ENCODE measurements at regions not wholly inside any gene's neighbourhood (a gene's known extent, or its start where the extent isn't known, plus 50 kb on each side); places are given as distances from the start of the nearest gene placed in this dataset.

DNA sequence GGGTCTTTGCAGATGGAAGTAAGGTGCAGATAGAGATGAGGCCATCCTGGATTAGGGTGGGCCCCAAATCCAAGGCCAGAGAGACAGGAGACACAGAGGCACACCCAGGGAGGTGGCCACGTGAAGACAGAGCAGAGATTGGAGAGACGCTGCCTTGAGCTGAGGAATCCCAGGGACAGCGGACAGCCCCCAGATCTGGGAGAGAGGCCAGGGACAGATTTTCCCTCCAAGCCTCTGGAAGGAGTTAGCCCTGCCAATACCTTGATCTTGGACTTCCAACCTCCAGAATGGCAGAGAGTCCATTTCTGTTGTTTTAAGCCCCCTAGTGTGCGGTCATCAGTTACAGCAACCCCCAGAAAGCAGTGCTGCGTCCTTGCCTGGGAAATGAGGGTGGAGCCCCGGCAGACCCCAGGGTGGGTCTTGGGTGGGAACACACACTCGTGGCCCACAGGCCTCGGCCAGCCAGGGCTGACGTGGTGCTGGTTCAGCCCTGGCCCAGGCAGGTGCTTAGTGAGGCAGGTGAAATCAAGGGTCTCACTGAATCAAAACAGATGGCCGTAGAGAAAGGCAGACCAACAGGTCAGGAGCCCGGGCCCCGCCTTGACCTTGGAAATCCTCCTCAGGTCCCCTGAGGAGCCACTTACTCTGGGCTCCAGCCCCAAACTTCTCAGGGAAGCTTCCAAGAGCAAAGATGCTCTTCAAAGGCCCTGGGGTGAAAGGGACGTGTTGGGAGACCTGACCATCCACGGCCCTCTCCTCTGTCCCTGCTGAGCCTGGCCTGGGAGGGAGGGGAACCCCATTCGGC is 169.3 kb downstream of the RBFOX3 start:
- TF ChIP-seq, protein P1, sequence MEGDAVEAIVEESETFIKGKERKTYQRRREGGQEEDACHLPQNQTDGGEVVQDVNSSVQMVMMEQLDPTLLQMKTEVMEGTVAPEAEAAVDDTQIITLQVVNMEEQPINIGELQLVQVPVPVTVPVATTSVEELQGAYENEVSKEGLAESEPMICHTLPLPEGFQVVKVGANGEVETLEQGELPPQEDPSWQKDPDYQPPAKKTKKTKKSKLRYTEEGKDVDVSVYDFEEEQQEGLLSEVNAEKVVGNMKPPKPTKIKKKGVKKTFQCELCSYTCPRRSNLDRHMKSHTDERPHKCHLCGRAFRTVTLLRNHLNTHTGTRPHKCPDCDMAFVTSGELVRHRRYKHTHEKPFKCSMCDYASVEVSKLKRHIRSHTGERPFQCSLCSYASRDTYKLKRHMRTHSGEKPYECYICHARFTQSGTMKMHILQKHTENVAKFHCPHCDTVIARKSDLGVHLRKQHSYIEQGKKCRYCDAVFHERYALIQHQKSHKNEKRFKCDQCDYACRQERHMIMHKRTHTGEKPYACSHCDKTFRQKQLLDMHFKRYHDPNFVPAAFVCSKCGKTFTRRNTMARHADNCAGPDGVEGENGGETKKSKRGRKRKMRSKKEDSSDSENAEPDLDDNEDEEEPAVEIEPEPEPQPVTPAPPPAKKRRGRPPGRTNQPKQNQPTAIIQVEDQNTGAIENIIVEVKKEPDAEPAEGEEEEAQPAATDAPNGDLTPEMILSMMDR (IDR thresholded peaks at IDR 0.05), result no peak
- ATAC-seq (ENCODE audit: low FRiP score) (no peak), DNase-seq (ENCODE audit: low spot score) (no peak)

DNA sequence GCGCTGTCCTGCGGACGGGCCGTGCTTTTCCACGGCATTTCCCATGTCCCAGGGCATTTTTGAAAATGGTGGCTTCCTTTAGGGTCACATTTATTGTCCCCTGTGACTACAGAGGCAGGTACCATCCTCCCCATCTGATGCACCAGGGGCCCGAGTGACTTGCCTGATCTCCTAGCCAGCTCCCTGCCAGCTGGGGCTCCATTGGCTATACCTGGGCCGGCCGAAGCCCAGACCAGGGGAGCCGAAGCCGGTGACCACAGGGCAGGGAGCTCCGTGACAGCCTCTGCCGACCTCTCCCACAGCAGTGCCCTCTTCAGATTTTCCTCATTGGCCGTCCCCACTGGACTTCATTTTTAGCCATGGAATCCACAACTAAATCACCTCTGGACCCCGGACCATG is 170.6 kb downstream of the RBFOX3 start:
- TF ChIP-seq, protein P1 (IDR thresholded peaks at IDR 0.05), result no peak
- DNase-seq (ENCODE audit: low spot score) (no peak), ATAC-seq (ENCODE audit: low FRiP score) (no peak)

DNA sequence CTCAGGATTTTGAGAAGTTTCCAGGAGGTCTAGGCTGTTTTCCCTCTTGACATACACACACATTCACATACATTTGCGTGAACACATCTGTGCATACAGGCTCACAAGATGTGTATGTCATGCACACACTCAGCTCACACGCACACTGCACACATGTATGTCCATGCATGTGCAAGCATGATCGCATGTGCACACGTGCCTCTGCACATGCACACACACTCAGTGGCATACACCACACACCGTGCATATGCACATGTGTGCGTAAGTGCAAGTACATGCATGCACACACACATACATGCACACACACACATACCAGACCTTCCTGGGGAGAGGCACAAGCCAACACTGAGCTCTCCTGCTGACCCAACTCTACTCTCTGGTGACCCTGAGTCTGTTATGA is 171.4 kb downstream of the RBFOX3 start:
- TF ChIP-seq, protein P1 (IDR thresholded peaks at IDR 0.05), result no peak
- DNase-seq (ENCODE audit: low spot score) (no peak), ATAC-seq (ENCODE audit: low FRiP score) (no peak)

DNA sequence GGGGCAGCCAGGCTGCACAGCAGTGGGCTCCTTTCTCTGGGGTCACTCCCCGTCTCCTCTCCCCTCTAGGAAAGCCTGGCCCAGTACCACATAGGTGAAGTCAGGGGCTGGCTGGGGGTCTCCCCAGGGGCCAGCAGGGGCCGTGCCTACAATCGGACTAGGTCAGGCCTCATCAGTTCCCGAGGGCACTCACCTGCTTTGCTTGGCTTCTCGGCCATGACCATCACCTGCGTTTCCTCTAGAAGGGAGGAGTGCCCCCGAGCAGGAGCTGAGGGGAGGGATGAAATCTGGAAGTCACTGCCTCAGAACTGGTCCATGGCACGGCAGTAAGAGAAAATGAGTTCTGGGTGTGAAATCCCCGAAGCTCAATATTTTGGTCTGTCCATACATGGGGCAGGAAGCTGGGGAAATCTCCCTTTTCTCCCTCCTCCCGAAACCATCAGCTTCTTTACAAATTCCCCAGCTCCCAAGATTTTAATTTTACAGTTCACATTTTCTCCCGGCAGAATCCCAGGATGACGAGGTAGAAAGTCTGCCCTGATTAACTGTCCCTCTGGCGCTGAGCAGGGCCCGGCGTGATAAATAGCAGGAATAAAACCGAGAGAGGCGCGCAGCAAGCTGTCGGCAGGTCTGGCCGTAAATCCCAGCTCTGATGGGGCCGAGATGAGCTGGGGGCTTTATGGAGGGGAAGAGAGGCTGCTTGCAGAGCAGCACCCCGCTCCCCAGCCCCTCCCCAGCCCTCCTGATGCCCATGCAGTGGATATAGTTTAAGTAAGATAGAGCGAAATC is 172.1 kb downstream of the RBFOX3 start:
- TF ChIP-seq, protein P1 (IDR thresholded peaks at IDR 0.05), result no peak
- ATAC-seq (ENCODE audit: low FRiP score), result no peak
- no peak for DNase-seq (ENCODE audit: low spot score)

DNA sequence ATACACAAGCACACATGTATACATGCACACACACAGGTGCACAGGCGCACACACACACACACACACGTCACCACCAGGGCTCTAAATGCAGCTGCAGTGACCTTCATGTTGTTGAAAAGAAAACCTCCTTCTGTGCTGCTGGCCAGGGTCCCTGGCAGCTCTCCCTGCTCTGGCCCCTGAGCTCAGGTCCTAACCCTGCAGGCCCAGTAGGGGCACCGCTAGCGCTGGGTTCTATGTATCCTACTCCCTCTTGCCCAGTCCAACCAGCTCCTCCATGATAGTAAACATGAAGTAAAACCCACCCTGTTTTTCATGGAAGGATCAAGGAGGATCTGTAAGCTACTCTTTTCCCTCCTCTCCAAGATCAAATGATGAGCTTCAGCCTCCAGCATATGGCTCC is 172.8 kb downstream of the RBFOX3 start:
- no peak for DNase-seq (ENCODE audit: low spot score)
- ATAC-seq (ENCODE audit: low FRiP score), result no peak
- TF ChIP-seq, protein P1 (IDR thresholded peaks at IDR 0.05), result no peak

DNA sequence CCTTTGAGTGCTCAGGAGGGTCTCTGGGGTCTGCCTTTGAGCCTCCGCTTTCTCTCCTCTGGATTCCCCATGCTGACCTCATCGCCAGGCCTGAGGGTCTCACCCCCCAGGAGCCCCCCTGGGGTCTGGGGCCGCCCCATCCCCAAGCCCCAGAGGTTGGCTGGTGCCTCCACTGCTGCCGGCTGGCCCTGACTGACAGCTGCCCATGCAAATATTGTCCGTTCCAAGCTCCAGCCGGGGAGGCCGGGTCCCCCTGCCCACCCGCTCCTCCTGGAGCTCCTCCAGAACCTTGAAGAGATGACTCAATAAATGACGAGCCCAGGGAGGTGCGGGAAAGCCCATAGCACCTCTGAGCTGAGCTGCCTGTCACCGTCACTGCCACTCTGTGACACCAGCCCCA is 173.8 kb downstream of the RBFOX3 start:
- DNase-seq (ENCODE audit: low spot score) (no peak), ATAC-seq (ENCODE audit: low FRiP score) (no peak)
- TF ChIP-seq, protein P1 (IDR thresholded peaks at IDR 0.05), result no peak
